ENCODE measurements at regions not wholly inside any gene's neighbourhood (a gene's known extent, or its start where the extent isn't known, plus 50 kb on each side); places are given as distances from the start of the nearest gene placed in this dataset.
"Not testable (repeated sequence)": the region's sequence is repeated elsewhere in the genome, so short reads cannot be mapped to it uniquely, and the experiment has no call there.

DNA sequence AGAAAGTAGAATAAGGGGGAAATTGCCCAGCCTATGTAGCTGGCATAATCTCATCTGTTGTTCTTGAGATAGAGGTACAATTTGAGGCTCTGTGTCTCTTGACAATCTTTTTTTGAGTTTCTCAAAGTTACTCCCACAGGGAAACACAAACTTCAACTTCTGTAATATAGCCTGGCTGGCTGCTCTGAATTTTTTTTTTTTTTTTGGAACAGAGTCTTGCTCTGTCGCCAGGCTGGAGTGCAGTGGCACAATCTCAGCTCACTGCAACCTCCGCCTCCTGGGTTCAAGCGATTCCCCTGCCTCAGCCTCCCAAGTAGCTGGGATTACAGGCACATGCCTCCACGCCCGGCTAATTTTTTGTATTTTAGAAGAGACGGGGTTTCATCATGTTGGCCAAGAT is 1486.8 kb upstream of the WWC1 start:
- H3K9me3 Mint-ChIP-seq; H3K4me3 Mint-ChIP-seq; H3K36me3 Mint-ChIP-seq; H3K27me3 Mint-ChIP-seq; DNase-seq; H3K27ac Mint-ChIP-seq; CTCF ChIA-PET; intact Hi-C loops (cut with micrococcal nuclease); POLR2A ChIA-PET; H3K4me1 Mint-ChIP-seq (ENCODE audit: low read depth): not testable (repeated sequence)

DNA sequence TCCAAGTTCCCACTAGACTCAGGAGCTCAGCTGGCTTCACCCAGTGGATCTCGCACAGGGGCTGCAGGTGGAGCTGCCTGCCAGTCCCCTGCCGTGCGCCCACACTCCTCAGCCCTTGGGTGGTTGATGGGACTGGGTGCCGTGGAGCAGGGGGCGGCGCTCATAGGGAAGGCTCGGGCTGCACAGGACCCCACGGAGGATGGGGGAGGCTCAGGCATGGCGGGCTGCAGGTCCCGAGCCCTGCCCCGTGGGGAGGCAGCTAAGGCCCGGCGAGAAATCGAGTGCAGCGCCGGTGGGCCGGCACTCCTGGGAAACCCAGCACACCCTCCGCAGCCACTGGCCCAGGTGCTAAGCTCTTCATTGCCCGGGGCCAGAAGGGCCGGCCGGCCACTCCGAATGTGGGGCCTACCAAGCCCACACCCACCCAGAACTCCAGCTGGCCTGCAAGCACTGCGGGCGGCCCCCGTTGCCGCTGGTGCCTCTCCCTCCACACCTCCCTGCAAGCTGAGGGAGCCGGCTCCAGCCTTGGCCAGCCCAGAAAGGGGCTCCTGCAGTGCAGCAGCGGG is 1481.3 kb upstream of the WWC1 start:
- H3K4me1 Mint-ChIP-seq (ENCODE audit: low read depth); H3K36me3 Mint-ChIP-seq; H3K9me3 Mint-ChIP-seq; H3K27me3 Mint-ChIP-seq; intact Hi-C loops (cut with micrococcal nuclease); H3K27ac Mint-ChIP-seq; DNase-seq; H3K4me3 Mint-ChIP-seq; CTCF ChIA-PET; POLR2A ChIA-PET: not testable (repeated sequence)

DNA sequence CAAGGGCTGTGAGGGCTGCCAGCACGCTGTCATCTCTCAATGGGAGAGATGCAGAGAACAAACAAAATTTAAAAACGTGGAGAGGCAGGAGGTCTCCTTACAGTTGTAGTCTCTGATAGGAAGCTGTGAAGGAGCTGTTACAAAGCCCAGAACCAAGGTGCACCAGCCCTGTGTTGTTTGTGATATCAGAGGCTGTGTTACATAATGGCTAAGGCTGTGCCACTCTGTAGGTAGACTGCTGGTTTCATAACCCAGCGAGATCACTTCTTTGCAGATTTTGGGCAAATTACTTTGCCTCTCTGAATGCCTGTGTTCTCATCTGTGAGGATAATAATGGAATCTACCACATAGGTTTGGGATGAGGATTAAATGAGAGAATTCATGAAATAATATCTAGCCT is 1480.7 kb upstream of the WWC1 start:
- Mint-ChIP-seq H3K9me3 (peaks cover 8% of the 10 kb centered on the region), H3K27ac (no peak overlapping the region), H3K4me1 (ENCODE audit: low read depth) (no peaks in the 10 kb centered on the region), H3K36me3 (no peaks in the 10 kb centered on the region), H3K27me3 (no peaks in the 10 kb centered on the region), H3K4me3 (no peak overlapping the region)
- intact Hi-C loops (cut with micrococcal nuclease), result no loop called here
- ChIA-PET POLR2A (no interaction called here), CTCF (no interaction called here)
- no peak for DNase-seq

DNA sequence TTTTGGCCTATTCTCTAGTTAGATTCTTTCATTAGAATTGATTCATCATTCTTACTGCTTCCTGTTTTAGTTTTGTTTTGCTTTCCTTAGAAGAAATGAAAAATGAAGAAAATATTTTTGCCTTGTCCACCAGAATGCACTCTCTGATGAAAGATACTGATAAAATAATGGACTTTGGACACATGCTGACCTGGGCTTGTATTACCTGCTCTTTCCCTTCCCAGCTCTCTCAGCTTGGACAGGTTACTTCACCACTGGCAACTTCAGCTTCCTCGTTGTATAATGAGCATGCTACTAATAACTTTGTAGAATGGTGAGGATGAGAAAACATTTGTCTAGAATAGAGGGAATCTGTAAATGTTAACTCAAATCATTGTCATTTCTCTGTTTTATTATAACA is 1468.1 kb upstream of the WWC1 start:
- H3K27me3 Mint-ChIP-seq, result no peaks in the 10 kb centered on the region
- H3K27ac Mint-ChIP-seq, result no peak overlapping the region
- H3K36me3 Mint-ChIP-seq, result no peaks in the 10 kb centered on the region
- no peak overlapping the region for H3K4me3 Mint-ChIP-seq
- no peak for DNase-seq
- intact Hi-C loops (cut with micrococcal nuclease), result no loop called here
- ChIA-PET CTCF (no interaction called here), POLR2A (no interaction called here)
- H3K4me1 Mint-ChIP-seq (ENCODE audit: low read depth), result no peaks in the 10 kb centered on the region
- peaks cover 7% of the 10 kb centered on the region for H3K9me3 Mint-ChIP-seq

- Mint-ChIP-seq H3K4me3 (no peak overlapping the region), H3K36me3 (no peaks in the 10 kb centered on the region), H3K4me1 (ENCODE audit: low read depth) (no peaks in the 10 kb centered on the region), H3K27me3 (no peaks in the 10 kb centered on the region), H3K9me3 (peaks cover 4% of the 10 kb centered on the region), H3K27ac (no peak overlapping the region)
- ChIA-PET CTCF (no interaction called here), POLR2A (no interaction called here)
- intact Hi-C loops (cut with micrococcal nuclease), result no loop called here
- no peak for DNase-seq
These were observed 1457.2 kb upstream of the WWC1 start for GRCh38 chr5:166834246-166834645.

- H3K4me1 Mint-ChIP-seq (ENCODE audit: low read depth), result no peaks in the 10 kb centered on the region
- intact Hi-C loops (cut with micrococcal nuclease), result no loop called here
- H3K4me3 Mint-ChIP-seq, result no peak overlapping the region
- H3K36me3 Mint-ChIP-seq, result no peaks in the 10 kb centered on the region
- no peak for DNase-seq
- H3K27me3 Mint-ChIP-seq, result no peaks in the 10 kb centered on the region
- H3K27ac Mint-ChIP-seq, result no peak overlapping the region
- POLR2A ChIA-PET, result no interaction called here
- CTCF ChIA-PET, result no interaction called here
- peaks cover 11% of the 10 kb centered on the region for H3K9me3 Mint-ChIP-seq
These were observed 1446.4 kb upstream of the WWC1 start for GRCh38 chr5:166845044-166845443.

GRCh38 chr5:166856791-166857190 is 1434.7 kb upstream of the WWC1 start:
- no peaks in the 10 kb centered on the region for H3K36me3 Mint-ChIP-seq
- ChIA-PET POLR2A (no interaction called here), CTCF (interaction anchor here (0.6 kb wide), 1 partner anchor 21 kb away, joined by 3 read pairs; no protein-coding TSS in a partner anchor)
- H3K9me3 Mint-ChIP-seq, result no peaks in the 10 kb centered on the region
- H3K27ac Mint-ChIP-seq, result no peak overlapping the region
- DNase-seq, result no peak
- intact Hi-C loops (cut with micrococcal nuclease), result no loop called here
- H3K27me3 Mint-ChIP-seq, result no peaks in the 10 kb centered on the region
- H3K4me3 Mint-ChIP-seq, result no peak overlapping the region
- no peaks in the 10 kb centered on the region for H3K4me1 Mint-ChIP-seq (ENCODE audit: low read depth)

DNA sequence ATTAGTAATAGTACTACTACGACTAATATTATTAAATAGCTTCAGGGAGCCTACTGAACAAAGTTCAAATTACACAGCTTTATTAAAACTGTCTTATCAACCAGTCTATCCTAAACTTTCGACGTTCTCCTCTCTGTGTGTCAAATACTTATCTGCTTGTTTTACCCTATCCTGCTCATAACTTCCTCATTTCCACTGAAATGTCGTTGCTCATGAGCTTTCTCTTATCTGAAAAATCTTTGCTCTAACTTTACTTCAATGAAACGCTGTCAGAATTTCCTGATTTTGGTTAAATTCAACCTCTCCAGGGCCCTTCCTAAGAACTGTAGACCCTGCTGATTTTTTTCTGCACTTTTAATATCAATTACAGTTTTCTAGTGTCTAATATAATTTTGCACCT is 1431.0 kb upstream of the WWC1 start:
- CTCF ChIA-PET, result no interaction called here
- no peak for DNase-seq
- intact Hi-C loops (cut with micrococcal nuclease), result no loop called here
- no peaks in the 10 kb centered on the region for H3K36me3 Mint-ChIP-seq
- H3K27ac Mint-ChIP-seq, result no peak overlapping the region
- no peaks in the 10 kb centered on the region for H3K4me1 Mint-ChIP-seq (ENCODE audit: low read depth)
- H3K27me3 Mint-ChIP-seq, result no peaks in the 10 kb centered on the region
- no peak overlapping the region for H3K4me3 Mint-ChIP-seq
- POLR2A ChIA-PET, result no interaction called here
- no peaks in the 10 kb centered on the region for H3K9me3 Mint-ChIP-seq

DNA sequence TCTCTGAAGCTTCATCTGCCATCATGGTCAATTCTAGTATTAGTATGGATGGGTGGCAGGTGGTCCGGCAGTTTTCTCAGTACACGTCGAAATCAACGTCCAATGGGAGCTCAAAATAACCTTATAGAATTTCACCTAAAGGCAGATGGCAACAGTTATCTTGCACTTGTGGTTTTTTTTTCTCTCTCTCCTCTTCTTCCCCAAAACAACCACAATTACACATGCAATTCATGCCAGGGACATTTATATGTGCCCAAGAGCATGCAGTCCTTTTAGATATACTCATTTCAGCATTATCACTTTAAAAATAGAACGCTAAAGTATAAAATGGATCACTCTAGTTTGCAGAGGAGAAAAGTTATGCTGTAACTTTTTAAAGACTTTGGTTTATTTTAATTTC is 1428.9 kb upstream of the WWC1 start:
- Mint-ChIP-seq H3K36me3 (no peaks in the 10 kb centered on the region), H3K27me3 (no peaks in the 10 kb centered on the region), H3K4me1 (ENCODE audit: low read depth) (no peaks in the 10 kb centered on the region), H3K9me3 (no peaks in the 10 kb centered on the region), H3K4me3 (no peak overlapping the region), H3K27ac (no peak overlapping the region)
- ChIA-PET CTCF (interaction anchor here (1.0 kb wide), 1 partner anchor 10 kb away, joined by 3 read pairs; no protein-coding TSS in a partner anchor), POLR2A (no interaction called here)
- DNase-seq, result no peak
- intact Hi-C loops (cut with micrococcal nuclease), result no loop called here

DNA sequence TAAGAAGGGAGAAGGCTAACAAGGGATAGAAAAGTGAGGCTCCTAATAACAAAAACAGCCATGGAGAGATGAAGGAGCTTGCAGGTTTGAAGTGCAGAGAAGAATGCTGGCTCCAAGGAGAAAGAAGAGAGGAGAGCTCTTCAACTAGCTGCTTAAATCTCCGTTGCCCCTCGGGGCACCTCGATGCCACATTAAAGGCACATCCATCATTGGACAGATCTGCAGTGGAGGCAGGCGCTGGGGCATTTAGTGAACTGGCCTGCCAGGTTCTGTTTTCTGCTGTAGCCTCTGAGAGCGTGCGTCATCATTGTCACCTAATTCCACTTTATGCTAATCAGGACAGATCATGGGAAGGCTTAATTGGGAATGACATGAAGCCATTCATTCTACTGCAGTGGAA is 1426.2 kb upstream of the WWC1 start:
- H3K36me3 Mint-ChIP-seq, result no peaks in the 10 kb centered on the region
- no peaks in the 10 kb centered on the region for H3K4me1 Mint-ChIP-seq (ENCODE audit: low read depth)
- ChIA-PET CTCF (no interaction called here), POLR2A (no interaction called here)
- no peaks in the 10 kb centered on the region for H3K27me3 Mint-ChIP-seq
- intact Hi-C loops (cut with micrococcal nuclease), result no loop called here
- no peak overlapping the region for H3K27ac Mint-ChIP-seq
- DNase-seq, result no peak
- H3K9me3 Mint-ChIP-seq, result peaks cover 2% of the 10 kb centered on the region
- H3K4me3 Mint-ChIP-seq, result no peak overlapping the region

GRCh38 chr5:166880456-166880855 is 1411.0 kb upstream of the WWC1 start:
- H3K4me3 Mint-ChIP-seq, result no peak overlapping the region
- intact Hi-C loops (cut with micrococcal nuclease), result no loop called here
- ChIA-PET POLR2A (no interaction called here), CTCF (no interaction called here)
- H3K27me3 Mint-ChIP-seq, result no peaks in the 10 kb centered on the region
- DNase-seq, result no peak
- peaks cover 11% of the 10 kb centered on the region for H3K9me3 Mint-ChIP-seq
- H3K27ac Mint-ChIP-seq, result no peak overlapping the region
- H3K36me3 Mint-ChIP-seq, result no peaks in the 10 kb centered on the region
- no peaks in the 10 kb centered on the region for H3K4me1 Mint-ChIP-seq (ENCODE audit: low read depth)

- no peaks in the 10 kb centered on the region for H3K4me1 Mint-ChIP-seq (ENCODE audit: low read depth)
- H3K9me3 Mint-ChIP-seq, result peaks cover 11% of the 10 kb centered on the region
- no peaks in the 10 kb centered on the region for H3K27me3 Mint-ChIP-seq
- H3K36me3 Mint-ChIP-seq, result no peaks in the 10 kb centered on the region
- no peak overlapping the region for H3K27ac Mint-ChIP-seq
- no peak for DNase-seq
- intact Hi-C loops (cut with micrococcal nuclease), result no loop called here
- H3K4me3 Mint-ChIP-seq, result no peak overlapping the region
- ChIA-PET POLR2A (no interaction called here), CTCF (no interaction called here)
These were observed 1409.6 kb upstream of the WWC1 start for GRCh38 chr5:166881802-166882201.

DNA sequence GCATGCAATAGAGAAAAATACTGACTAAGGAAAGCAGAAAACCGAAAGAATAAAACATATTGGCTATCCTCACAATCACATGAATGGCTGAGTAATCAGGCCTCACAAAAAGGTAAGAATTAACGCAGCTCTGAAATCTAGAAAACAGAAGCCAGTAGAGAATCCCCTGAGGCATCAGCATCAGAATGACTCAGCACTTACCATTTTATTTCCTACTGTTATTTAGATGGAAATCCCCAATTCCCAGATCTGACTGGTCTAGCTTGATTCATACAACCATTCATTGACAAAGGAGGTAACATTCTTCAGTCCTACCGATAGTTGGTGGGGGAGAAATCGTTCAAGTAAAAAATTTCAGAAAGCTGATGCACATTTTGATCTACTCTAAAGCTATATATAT is 1408.4 kb upstream of the WWC1 start:
- CTCF ChIA-PET, result no interaction called here
- H3K27me3 Mint-ChIP-seq, result no peaks in the 10 kb centered on the region
- intact Hi-C loops (cut with micrococcal nuclease), result no loop called here
- H3K9me3 Mint-ChIP-seq, result peaks cover 10% of the 10 kb centered on the region
- no peak overlapping the region for H3K27ac Mint-ChIP-seq
- no peak overlapping the region for H3K4me3 Mint-ChIP-seq
- no peaks in the 10 kb centered on the region for H3K4me1 Mint-ChIP-seq (ENCODE audit: low read depth)
- POLR2A ChIA-PET, result no interaction called here
- H3K36me3 Mint-ChIP-seq, result no peaks in the 10 kb centered on the region
- DNase-seq, result no peak

DNA sequence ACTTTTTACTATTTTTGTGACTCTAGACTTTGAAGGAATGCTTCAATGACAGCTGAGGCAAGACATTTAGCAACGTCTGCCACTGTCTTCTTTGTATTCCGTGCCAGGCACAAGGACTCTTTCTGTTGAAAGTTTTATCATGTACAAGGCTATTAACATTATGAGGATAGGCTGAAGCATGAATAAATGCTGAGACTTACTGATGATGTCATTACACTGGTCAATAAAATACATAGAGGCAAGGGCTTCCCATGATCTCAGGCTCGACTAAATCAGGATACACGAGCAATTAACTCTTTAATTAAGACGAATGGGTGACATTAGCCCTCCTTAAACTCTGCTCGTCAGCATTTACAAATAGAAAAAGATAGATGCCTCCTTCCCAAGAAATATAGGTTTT is 1393.3 kb upstream of the WWC1 start:
- Mint-ChIP-seq H3K27me3 (no peaks in the 10 kb centered on the region), H3K9me3 (peaks cover 4% of the 10 kb centered on the region), H3K36me3 (no peaks in the 10 kb centered on the region), H3K4me3 (no peak overlapping the region), H3K27ac (no peak overlapping the region), H3K4me1 (ENCODE audit: low read depth) (no peaks in the 10 kb centered on the region)
- ChIA-PET POLR2A (no interaction called here), CTCF (no interaction called here)
- DNase-seq, result no peak
- intact Hi-C loops (cut with micrococcal nuclease), result no loop called here
